Superior temporal gyrus (tissue), 1 donor: ENCODE measurements at regions not wholly inside any gene's neighbourhood (a gene's known extent, or its start where the extent isn't known, plus 50 kb on each side); places are given as distances from the start of the nearest gene placed in this dataset.
"Not testable (repeated sequence)": the region's sequence is repeated elsewhere in the genome, so short reads cannot be mapped to it uniquely, and the experiment has no call there.

Experiments
- DNase-seq: peaks from one replicate; pipeline ENCODE4 v3.0.0-alpha.2; 2016; ENCODE audit errors: extremely low spot score

- no peak for DNase-seq
These were observed 310.2 kb upstream of the SUCLG2 start for GRCh38 chr3:67964596-67964995.

GRCh38 chr3:67957268-67957667 lies 302.9 kb upstream of the SUCLG2 start:
- DNase-seq = no peak

- DNase-seq = no peak
These were observed 293.5 kb upstream of the SUCLG2 start for GRCh38 chr3:67947808-67948508.

- DNase-seq = no peak
These were observed 292.0 kb upstream of the SUCLG2 start for GRCh38 chr3:67946436-67946835.

GRCh38 chr3:67943546-67943945 lies 289.1 kb upstream of the SUCLG2 start:
- DNase-seq = no peak

- DNase-seq = peak; percentile 17
These were observed 287.1 kb upstream of the SUCLG2 start for GRCh38 chr3:67941433-67942030.

GRCh38 chr3:67940210-67940952 lies 286.0 kb upstream of the SUCLG2 start:
- DNase-seq = no peak

- DNase-seq = no peak
These were observed 283.2 kb upstream of the SUCLG2 start for GRCh38 chr3:67937498-67938118.

- not testable (repeated sequence) for DNase-seq
These were observed 276.0 kb upstream of the SUCLG2 start for GRCh38 chr3:67930394-67930793.

- no peak for DNase-seq
These were observed 269.4 kb upstream of the SUCLG2 start for GRCh38 chr3:67923796-67924195.

- DNase-seq = no peak
These were observed 266.6 kb upstream of the SUCLG2 start for GRCh38 chr3:67920969-67921368.

- no peak for DNase-seq
These were observed 265.9 kb upstream of the SUCLG2 start for GRCh38 chr3:67920311-67920710.

- DNase-seq = no peak
These were observed 261.9 kb upstream of the SUCLG2 start for GRCh38 chr3:67916353-67916752.

- no peak for DNase-seq
These were observed 253.3 kb upstream of the SUCLG2 start for GRCh38 chr3:67907735-67908134.

GRCh38 chr3:67906261-67906660 lies 251.8 kb upstream of the SUCLG2 start:
- DNase-seq = no peak

GRCh38 chr3:67901681-67902080 lies 247.3 kb upstream of the SUCLG2 start:
- DNase-seq = no peak

GRCh38 chr3:67898916-67899315 lies 244.5 kb upstream of the SUCLG2 start:
- no peak for DNase-seq

GRCh38 chr3:67897351-67898336 lies 243.2 kb upstream of the SUCLG2 start:
- peak; percentile 36 for DNase-seq

- DNase-seq = no peak
These were observed 241.7 kb upstream of the SUCLG2 start for GRCh38 chr3:67896130-67896529.

- DNase-seq = no peak
These were observed 240.1 kb upstream of the SUCLG2 start for GRCh38 chr3:67894510-67894909.

GRCh38 chr3:67884345-67884744 lies 229.9 kb upstream of the SUCLG2 start:
- no peak for DNase-seq
